ENCODE measurements at regions not wholly inside any gene's neighbourhood (a gene's known extent, or its start where the extent isn't known, plus 50 kb on each side); places are given as distances from the start of the nearest gene placed in this dataset.
"Not testable (repeated sequence)": the region's sequence is repeated elsewhere in the genome, so short reads cannot be mapped to it uniquely, and the experiment has no call there.

GRCh38 chr12:62008703-62009102 lies 251.5 kb upstream of the USP15 start:
- DNase-seq (ENCODE audit: low spot score), result no peak

- no peak for DNase-seq (ENCODE audit: low spot score)
Observed at GRCh38 chr12:62009445-62009844, 250.8 kb upstream of the USP15 start.

GRCh38 chr12:62010331-62010906 lies 249.8 kb upstream of the USP15 start:
- not testable (repeated sequence) for DNase-seq (ENCODE audit: low spot score)

- DNase-seq (ENCODE audit: low spot score), result not testable (repeated sequence)
Observed at GRCh38 chr12:62010973-62011372, 249.2 kb upstream of the USP15 start.

- DNase-seq (ENCODE audit: low spot score), result no peak
Observed at GRCh38 chr12:62014330-62014729, 245.9 kb upstream of the USP15 start.

GRCh38 chr12:62016021-62016420 lies 244.2 kb upstream of the USP15 start:
- DNase-seq (ENCODE audit: low spot score), result no peak

- DNase-seq (ENCODE audit: low spot score), result no peak
Observed at GRCh38 chr12:62021808-62022207, 238.4 kb upstream of the USP15 start.

- no peak for DNase-seq (ENCODE audit: low spot score)
Observed at GRCh38 chr12:62028536-62028935, 231.7 kb upstream of the USP15 start.

- DNase-seq (ENCODE audit: low spot score), result no peak
Observed at GRCh38 chr12:62032870-62033269, 227.3 kb upstream of the USP15 start.

- peak; percentile 20 for DNase-seq (ENCODE audit: low spot score)
Observed at GRCh38 chr12:62044450-62045135, 215.6 kb upstream of the USP15 start.

GRCh38 chr12:62045211-62045610 lies 215.0 kb upstream of the USP15 start:
- DNase-seq (ENCODE audit: low spot score), result no peak

- DNase-seq (ENCODE audit: low spot score), result no peak
Observed at GRCh38 chr12:62050785-62051184, 209.4 kb upstream of the USP15 start.

- DNase-seq (ENCODE audit: low spot score), result no peak
Observed at GRCh38 chr12:62069976-62070375, 190.2 kb upstream of the USP15 start.

- DNase-seq (ENCODE audit: low spot score), result not testable (repeated sequence)
Observed at GRCh38 chr12:62073236-62073635, 187.0 kb upstream of the USP15 start.

- DNase-seq (ENCODE audit: low spot score), result no peak
Observed at GRCh38 chr12:62075870-62076269, 184.3 kb upstream of the USP15 start.

- no peak for DNase-seq (ENCODE audit: low spot score)
Observed at GRCh38 chr12:62078020-62078419, 182.2 kb upstream of the USP15 start.

- DNase-seq (ENCODE audit: low spot score), result no peak
Observed at GRCh38 chr12:62082448-62082847, 177.8 kb upstream of the USP15 start.

- DNase-seq (ENCODE audit: low spot score), result no peak
Observed at GRCh38 chr12:62098132-62098531, 162.1 kb upstream of the USP15 start.

GRCh38 chr12:62103748-62104147 lies 156.5 kb upstream of the USP15 start:
- DNase-seq (ENCODE audit: low spot score), result no peak

- DNase-seq (ENCODE audit: low spot score), result no peak
Observed at GRCh38 chr12:62106547-62107185, 153.5 kb upstream of the USP15 start.

GRCh38 chr12:62113366-62114011 lies 146.7 kb upstream of the USP15 start:
- no peak for DNase-seq (ENCODE audit: low spot score)

GRCh38 chr12:62116986-62117385 lies 143.2 kb upstream of the USP15 start:
- DNase-seq (ENCODE audit: low spot score), result no peak

GRCh38 chr12:62123721-62124203 lies 136.4 kb upstream of the USP15 start:
- DNase-seq (ENCODE audit: low spot score), result peak; percentile 34
